ENCODE measurements at regions not wholly inside any gene's neighbourhood (a gene's known extent, or its start where the extent isn't known, plus 50 kb on each side); places are given as distances from the start of the nearest gene placed in this dataset.

- Histone ChIP-seq H3K36me3 (ENCODE audit: control insufficient read depth, insufficient read depth, low read length, severe bottlenecking) (no peaks in the 10 kb centered on the region), H3K9me3 (ENCODE audit: control insufficient read depth, low read length) (no peaks in the 10 kb centered on the region), H3K27me3 (replicated peaks; ENCODE audit: control insufficient read depth, insufficient read depth, low read length) (no peaks in the 10 kb centered on the region), H3K4me3 (ENCODE audit: low read length) (no peak overlapping the region), H3K9ac (ENCODE audit: low read length) (no peak overlapping the region), H3K4me1 (ENCODE audit: control insufficient read depth, insufficient read depth, low read length) (peaks cover 22% of the 10 kb centered on the region)
- no peak for DNase-seq (ENCODE audit: low read depth)
These were observed 172.5 kb upstream of the CPEB2 start for GRCh38 chr4:14829795-14830194.

DNA sequence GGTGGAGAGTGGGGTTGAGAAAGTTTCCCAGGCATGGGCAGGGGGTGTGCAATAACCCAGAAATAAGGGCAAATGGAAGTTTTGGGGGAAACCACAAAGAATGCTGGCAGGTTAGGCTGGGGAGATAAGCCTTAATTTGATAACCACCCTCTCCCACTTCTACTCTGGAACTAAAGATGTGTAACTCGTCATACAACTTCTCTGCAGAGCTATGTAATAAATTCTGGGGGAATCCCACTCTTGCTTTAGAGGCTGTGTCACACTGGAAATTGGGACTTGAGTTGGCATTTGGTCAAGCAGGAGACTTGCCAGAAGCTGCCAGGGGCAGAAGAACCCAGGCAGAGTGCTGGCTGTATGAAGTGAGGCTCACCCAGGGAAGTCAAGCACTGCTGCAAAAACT is 170.9 kb upstream of the CPEB2 start:
- Histone ChIP-seq H3K36me3 (ENCODE audit: control insufficient read depth, insufficient read depth, low read length, severe bottlenecking) (no peaks in the 10 kb centered on the region), H3K4me1 (ENCODE audit: control insufficient read depth, insufficient read depth, low read length) (peaks cover 22% of the 10 kb centered on the region), H3K27me3 (replicated peaks; ENCODE audit: control insufficient read depth, insufficient read depth, low read length) (no peaks in the 10 kb centered on the region), H3K9me3 (ENCODE audit: control insufficient read depth, low read length) (no peaks in the 10 kb centered on the region), H3K4me3 (ENCODE audit: low read length) (no peak overlapping the region), H3K9ac (ENCODE audit: low read length) (no peak overlapping the region)
- no peak for DNase-seq (ENCODE audit: low read depth)

GRCh38 chr4:14833053-14833452 is 169.2 kb upstream of the CPEB2 start:
- Histone ChIP-seq H3K27me3 (replicated peaks; ENCODE audit: control insufficient read depth, insufficient read depth, low read length) (no peaks in the 10 kb centered on the region), H3K4me1 (ENCODE audit: control insufficient read depth, insufficient read depth, low read length) (peaks cover 11% of the 10 kb centered on the region), H3K36me3 (ENCODE audit: control insufficient read depth, insufficient read depth, low read length, severe bottlenecking) (no peaks in the 10 kb centered on the region), H3K9me3 (ENCODE audit: control insufficient read depth, low read length) (no peaks in the 10 kb centered on the region), H3K9ac (ENCODE audit: low read length) (no peak overlapping the region), H3K4me3 (ENCODE audit: low read length) (no peak overlapping the region)
- DNase-seq (ENCODE audit: low read depth) = no peak

DNA sequence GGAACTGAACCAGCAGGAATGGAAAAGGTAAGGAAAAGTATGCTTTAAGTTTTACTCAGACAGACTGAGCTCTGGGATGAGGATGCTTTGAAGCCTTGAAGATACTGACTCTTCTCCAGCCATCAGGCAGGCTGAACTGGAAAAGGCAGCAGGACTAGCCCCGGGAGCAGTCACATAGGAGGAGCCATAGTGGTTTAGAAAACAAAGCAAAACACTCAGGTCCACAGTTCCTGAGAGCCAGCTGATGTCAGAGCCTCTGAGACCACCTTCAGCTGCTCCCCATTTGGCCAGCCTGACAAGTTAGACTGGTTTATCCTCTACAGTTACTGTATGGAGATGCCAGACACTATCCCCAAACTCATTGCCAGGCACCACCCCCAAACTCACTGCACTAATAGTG is 167.9 kb upstream of the CPEB2 start:
- no peak overlapping the region for H3K9ac ChIP-seq (ENCODE audit: low read length)
- H3K9me3 ChIP-seq (ENCODE audit: control insufficient read depth, low read length) = no peaks in the 10 kb centered on the region
- H3K4me3 ChIP-seq (ENCODE audit: low read length) = no peak overlapping the region
- peaks cover 10% of the 10 kb centered on the region for H3K4me1 ChIP-seq (ENCODE audit: control insufficient read depth, insufficient read depth, low read length)
- DNase-seq (ENCODE audit: low read depth) = no peak
- H3K36me3 ChIP-seq (ENCODE audit: control insufficient read depth, insufficient read depth, low read length, severe bottlenecking) = no peaks in the 10 kb centered on the region
- no peaks in the 10 kb centered on the region for H3K27me3 ChIP-seq (replicated peaks; ENCODE audit: control insufficient read depth, insufficient read depth, low read length)

DNA sequence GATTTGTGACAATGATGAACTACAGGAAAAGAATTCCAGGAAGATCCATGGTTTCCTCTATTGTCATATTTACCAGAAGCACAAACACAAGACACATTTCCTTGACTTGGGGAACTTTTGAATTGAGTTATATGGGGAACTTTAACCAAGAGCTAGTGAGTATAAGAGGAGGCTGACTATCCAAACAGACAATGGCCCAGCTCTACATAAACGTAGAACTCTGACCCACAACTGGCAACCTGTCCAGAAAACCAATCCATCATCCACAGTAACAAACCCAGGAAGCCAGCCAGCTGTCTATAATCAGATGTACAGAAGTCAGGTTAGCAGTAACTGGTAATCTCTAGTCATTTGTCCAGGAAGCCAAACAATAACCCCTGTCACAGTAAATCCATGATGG is 167.0 kb upstream of the CPEB2 start:
- Histone ChIP-seq H3K36me3 (ENCODE audit: control insufficient read depth, insufficient read depth, low read length, severe bottlenecking) (no peaks in the 10 kb centered on the region), H3K9ac (ENCODE audit: low read length) (no peak overlapping the region), H3K4me3 (ENCODE audit: low read length) (no peak overlapping the region), H3K4me1 (ENCODE audit: control insufficient read depth, insufficient read depth, low read length) (peaks cover 10% of the 10 kb centered on the region), H3K27me3 (replicated peaks; ENCODE audit: control insufficient read depth, insufficient read depth, low read length) (no peaks in the 10 kb centered on the region), H3K9me3 (ENCODE audit: control insufficient read depth, low read length) (no peaks in the 10 kb centered on the region)
- no peak for DNase-seq (ENCODE audit: low read depth)

GRCh38 chr4:14835708-14836425 is 166.4 kb upstream of the CPEB2 start:
- H3K4me3 ChIP-seq (ENCODE audit: low read length) = no peak overlapping the region
- H3K4me1 ChIP-seq (ENCODE audit: control insufficient read depth, insufficient read depth, low read length) = peaks cover 10% of the 10 kb centered on the region
- DNase-seq (ENCODE audit: low read depth) = no peak
- H3K9me3 ChIP-seq (ENCODE audit: control insufficient read depth, low read length) = no peaks in the 10 kb centered on the region
- no peak overlapping the region for H3K9ac ChIP-seq (ENCODE audit: low read length)
- H3K27me3 ChIP-seq (replicated peaks; ENCODE audit: control insufficient read depth, insufficient read depth, low read length) = no peaks in the 10 kb centered on the region
- no peaks in the 10 kb centered on the region for H3K36me3 ChIP-seq (ENCODE audit: control insufficient read depth, insufficient read depth, low read length, severe bottlenecking)

GRCh38 chr4:14837860-14838259 is 164.4 kb upstream of the CPEB2 start:
- no peak for DNase-seq (ENCODE audit: low read depth)
- H3K27me3 ChIP-seq (replicated peaks; ENCODE audit: control insufficient read depth, insufficient read depth, low read length) = no peaks in the 10 kb centered on the region
- H3K9ac ChIP-seq (ENCODE audit: low read length) = no peak overlapping the region
- no peak overlapping the region for H3K4me3 ChIP-seq (ENCODE audit: low read length)
- H3K36me3 ChIP-seq (ENCODE audit: control insufficient read depth, insufficient read depth, low read length, severe bottlenecking) = no peaks in the 10 kb centered on the region
- H3K9me3 ChIP-seq (ENCODE audit: control insufficient read depth, low read length) = no peaks in the 10 kb centered on the region
- peaks cover 11% of the 10 kb centered on the region for H3K4me1 ChIP-seq (ENCODE audit: control insufficient read depth, insufficient read depth, low read length)

- no peak for DNase-seq (ENCODE audit: low read depth)
- no peaks in the 10 kb centered on the region for H3K9me3 ChIP-seq (ENCODE audit: control insufficient read depth, low read length)
- H3K27me3 ChIP-seq (replicated peaks; ENCODE audit: control insufficient read depth, insufficient read depth, low read length) = no peaks in the 10 kb centered on the region
- H3K36me3 ChIP-seq (ENCODE audit: control insufficient read depth, insufficient read depth, low read length, severe bottlenecking) = no peaks in the 10 kb centered on the region
- H3K4me3 ChIP-seq (ENCODE audit: low read length) = no peak overlapping the region
- peaks cover 11% of the 10 kb centered on the region for H3K4me1 ChIP-seq (ENCODE audit: control insufficient read depth, insufficient read depth, low read length)
- H3K9ac ChIP-seq (ENCODE audit: low read length) = no peak overlapping the region
These were observed 160.2 kb upstream of the CPEB2 start for GRCh38 chr4:14841801-14842768.

DNA sequence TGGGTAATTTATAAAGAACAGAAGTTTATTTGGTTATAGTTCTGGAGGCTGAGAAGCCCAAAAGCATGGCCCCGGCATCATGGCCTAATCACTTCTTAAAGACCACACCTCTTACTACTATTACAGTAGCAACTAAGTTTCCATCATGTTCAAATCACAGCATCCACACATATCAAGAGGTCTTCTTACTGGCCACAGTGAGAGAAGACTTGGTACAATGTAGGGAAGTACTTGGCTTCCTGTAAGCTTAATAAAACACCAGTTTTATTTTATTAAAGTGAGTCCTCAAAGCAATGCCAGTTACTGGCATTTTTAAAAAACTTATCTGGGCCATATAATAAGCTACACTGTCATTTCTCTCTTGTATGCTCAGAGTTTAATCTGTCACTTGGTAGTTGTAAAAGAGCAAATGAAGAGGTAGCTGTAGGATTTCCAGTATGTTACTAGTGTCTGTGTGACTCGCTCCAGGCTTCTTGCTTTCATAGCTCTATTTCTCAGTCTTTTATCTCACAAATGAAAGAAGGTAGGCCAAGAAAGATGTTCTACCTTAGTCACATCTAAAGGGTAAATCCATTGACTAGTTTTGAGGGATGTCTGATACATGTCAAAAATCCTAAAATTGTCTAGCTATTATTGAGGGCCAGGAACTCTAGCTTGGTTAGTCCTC is 159.2 kb upstream of the CPEB2 start:
- Histone ChIP-seq H3K27me3 (replicated peaks; ENCODE audit: control insufficient read depth, insufficient read depth, low read length) (no peaks in the 10 kb centered on the region), H3K4me3 (ENCODE audit: low read length) (no peak overlapping the region), H3K36me3 (ENCODE audit: control insufficient read depth, insufficient read depth, low read length, severe bottlenecking) (no peaks in the 10 kb centered on the region), H3K4me1 (ENCODE audit: control insufficient read depth, insufficient read depth, low read length) (peaks cover 11% of the 10 kb centered on the region), H3K9me3 (ENCODE audit: control insufficient read depth, low read length) (no peaks in the 10 kb centered on the region), H3K9ac (ENCODE audit: low read length) (no peak overlapping the region)
- no peak for DNase-seq (ENCODE audit: low read depth)

DNA sequence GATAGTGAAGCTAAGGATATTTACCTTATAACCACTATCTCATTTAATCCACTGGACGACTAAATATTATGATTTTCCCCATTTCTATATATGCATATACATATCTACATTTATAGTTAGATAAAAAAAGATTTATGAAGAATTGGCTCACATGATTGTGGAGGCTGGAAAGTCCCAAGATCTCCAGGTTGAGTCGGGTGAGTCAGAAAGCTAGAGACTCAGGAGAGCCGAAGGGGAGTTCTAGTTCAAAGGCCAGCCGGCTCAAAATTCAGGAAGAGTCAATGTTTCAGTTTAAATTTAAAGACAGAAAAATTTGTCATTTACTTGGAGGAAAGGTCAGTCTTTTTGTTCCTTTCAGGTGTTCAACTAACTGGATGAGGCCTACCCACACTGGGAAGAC is 158.2 kb upstream of the CPEB2 start:
- Histone ChIP-seq H3K4me3 (ENCODE audit: low read length) (no peak overlapping the region), H3K9ac (ENCODE audit: low read length) (no peak overlapping the region), H3K27me3 (replicated peaks; ENCODE audit: control insufficient read depth, insufficient read depth, low read length) (no peaks in the 10 kb centered on the region), H3K9me3 (ENCODE audit: control insufficient read depth, low read length) (no peaks in the 10 kb centered on the region), H3K36me3 (ENCODE audit: control insufficient read depth, insufficient read depth, low read length, severe bottlenecking) (no peaks in the 10 kb centered on the region), H3K4me1 (ENCODE audit: control insufficient read depth, insufficient read depth, low read length) (peaks cover 11% of the 10 kb centered on the region)
- DNase-seq (ENCODE audit: low read depth) = no peak

DNA sequence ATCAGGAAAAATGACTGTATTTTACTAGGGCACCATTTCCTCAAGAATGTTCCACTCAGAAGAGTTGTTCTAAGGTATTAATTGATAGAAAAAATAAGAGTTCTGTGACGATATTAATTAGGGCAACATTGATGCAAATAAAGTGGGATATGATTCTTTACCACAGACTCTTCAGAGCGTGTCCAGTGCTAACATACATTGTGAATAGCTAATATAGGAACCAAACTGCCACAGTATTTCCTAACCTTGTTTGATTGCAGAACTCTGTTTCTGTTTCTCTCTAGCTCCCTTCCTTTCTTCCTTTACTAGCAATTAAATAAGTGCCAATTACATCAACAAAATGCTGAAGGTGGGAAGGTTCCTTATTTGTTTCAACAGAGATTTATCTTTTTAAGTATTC is 154.1 kb upstream of the CPEB2 start:
- no peak for DNase-seq (ENCODE audit: low read depth)
- no peaks in the 10 kb centered on the region for H3K36me3 ChIP-seq (ENCODE audit: control insufficient read depth, insufficient read depth, low read length, severe bottlenecking)
- no peaks in the 10 kb centered on the region for H3K27me3 ChIP-seq (replicated peaks; ENCODE audit: control insufficient read depth, insufficient read depth, low read length)
- H3K4me3 ChIP-seq (ENCODE audit: low read length) = no peak overlapping the region
- peaks cover 3% of the 10 kb centered on the region for H3K4me1 ChIP-seq (ENCODE audit: control insufficient read depth, insufficient read depth, low read length)
- H3K9me3 ChIP-seq (ENCODE audit: control insufficient read depth, low read length) = no peaks in the 10 kb centered on the region
- no peak overlapping the region for H3K9ac ChIP-seq (ENCODE audit: low read length)
